ENCODE measurements at regions not wholly inside any gene's neighbourhood (a gene's known extent, or its start where the extent isn't known, plus 50 kb on each side); places are given as distances from the start of the nearest gene placed in this dataset.

GRCh38 chr13:109606520-109606919 is 179.9 kb downstream of the IRS2 start:
- no peak overlapping the region for H3K4me3 ChIP-seq (ENCODE audit: insufficient read depth, low read depth, low read length)
- no peaks in the 10 kb centered on the region for H3K27me3 ChIP-seq (ENCODE audit: control insufficient read depth, insufficient read depth, low read length, poor library complexity, severe bottlenecking)
- H3K9me3 ChIP-seq (ENCODE audit: control insufficient read depth, low read length) = no peaks in the 10 kb centered on the region
- WGBS, 2 experiments = 87 to 92% methylated on average over 1 of the region's 2 CpGs
- no peaks in the 10 kb centered on the region for H3K36me3 ChIP-seq (ENCODE audit: control insufficient read depth, insufficient read depth, low read length)
- H3K27ac ChIP-seq (ENCODE audit: insufficient read depth, low read depth, low read length, poor library complexity, severe bottlenecking) = no peak overlapping the region
- no peaks in the 10 kb centered on the region for H3K4me1 ChIP-seq (ENCODE audit: control insufficient read depth, insufficient read depth, low read length)

- Histone ChIP-seq H3K27me3 (ENCODE audit: control insufficient read depth, insufficient read depth, low read length, poor library complexity, severe bottlenecking) (no peaks in the 10 kb centered on the region), H3K27ac (ENCODE audit: insufficient read depth, low read depth, low read length, poor library complexity, severe bottlenecking) (no peak overlapping the region), H3K9me3 (ENCODE audit: control insufficient read depth, low read length) (no peaks in the 10 kb centered on the region), H3K36me3 (ENCODE audit: control insufficient read depth, insufficient read depth, low read length) (no peaks in the 10 kb centered on the region), H3K4me3 (ENCODE audit: insufficient read depth, low read depth, low read length) (no peak overlapping the region), H3K4me1 (ENCODE audit: control insufficient read depth, insufficient read depth, low read length) (no peaks in the 10 kb centered on the region)
Observed at GRCh38 chr13:109605846-109606245, 180.5 kb downstream of the IRS2 start.

- Histone ChIP-seq H3K4me1 (ENCODE audit: control insufficient read depth, insufficient read depth, low read length) (no peaks in the 10 kb centered on the region), H3K4me3 (ENCODE audit: insufficient read depth, low read depth, low read length) (no peak overlapping the region), H3K9me3 (ENCODE audit: control insufficient read depth, low read length) (no peaks in the 10 kb centered on the region), H3K27me3 (ENCODE audit: control insufficient read depth, insufficient read depth, low read length, poor library complexity, severe bottlenecking) (no peaks in the 10 kb centered on the region), H3K27ac (ENCODE audit: insufficient read depth, low read depth, low read length, poor library complexity, severe bottlenecking) (no peak overlapping the region), H3K36me3 (ENCODE audit: control insufficient read depth, insufficient read depth, low read length) (no peaks in the 10 kb centered on the region)
- WGBS, 2 experiments = 92 to 100% methylated on average over 2 to 4 of the region's 4 CpGs
Observed at GRCh38 chr13:109604894-109605293, 181.5 kb downstream of the IRS2 start.

- no peak overlapping the region for H3K27ac ChIP-seq (ENCODE audit: insufficient read depth, low read depth, low read length, poor library complexity, severe bottlenecking)
- WGBS, 2 experiments = 86 to 98% methylated on average over 3 to 4 of the region's 5 CpGs
- H3K36me3 ChIP-seq (ENCODE audit: control insufficient read depth, insufficient read depth, low read length) = no peaks in the 10 kb centered on the region
- no peaks in the 10 kb centered on the region for H3K9me3 ChIP-seq (ENCODE audit: control insufficient read depth, low read length)
- H3K4me3 ChIP-seq (ENCODE audit: insufficient read depth, low read depth, low read length) = no peak overlapping the region
- no peaks in the 10 kb centered on the region for H3K27me3 ChIP-seq (ENCODE audit: control insufficient read depth, insufficient read depth, low read length, poor library complexity, severe bottlenecking)
- H3K4me1 ChIP-seq (ENCODE audit: control insufficient read depth, insufficient read depth, low read length) = no peaks in the 10 kb centered on the region
Observed at GRCh38 chr13:109602356-109602755, 184.0 kb downstream of the IRS2 start.

- 95 to 96% methylated on average over 10 to 11 of the region's 11 CpGs for WGBS, 2 experiments
- H3K4me1 ChIP-seq (ENCODE audit: control insufficient read depth, insufficient read depth, low read length) = no peaks in the 10 kb centered on the region
- no peaks in the 10 kb centered on the region for H3K36me3 ChIP-seq (ENCODE audit: control insufficient read depth, insufficient read depth, low read length)
- H3K9me3 ChIP-seq (ENCODE audit: control insufficient read depth, low read length) = no peaks in the 10 kb centered on the region
- H3K27me3 ChIP-seq (ENCODE audit: control insufficient read depth, insufficient read depth, low read length, poor library complexity, severe bottlenecking) = no peaks in the 10 kb centered on the region
- no peak overlapping the region for H3K4me3 ChIP-seq (ENCODE audit: insufficient read depth, low read depth, low read length)
- H3K27ac ChIP-seq (ENCODE audit: insufficient read depth, low read depth, low read length, poor library complexity, severe bottlenecking) = no peak overlapping the region
Observed at GRCh38 chr13:109599901-109600657, 186.3 kb downstream of the IRS2 start.

GRCh38 chr13:109595471-109595870 is 190.9 kb downstream of the IRS2 start:
- no peak overlapping the region for H3K4me3 ChIP-seq (ENCODE audit: insufficient read depth, low read depth, low read length)
- H3K9me3 ChIP-seq (ENCODE audit: control insufficient read depth, low read length) = no peaks in the 10 kb centered on the region
- no peaks in the 10 kb centered on the region for H3K4me1 ChIP-seq (ENCODE audit: control insufficient read depth, insufficient read depth, low read length)
- no peak overlapping the region for H3K27ac ChIP-seq (ENCODE audit: insufficient read depth, low read depth, low read length, poor library complexity, severe bottlenecking)
- 67% methylated on average over 1 of the region's 2 CpGs; no CpG with 5 or more reads in 1 of the 2 experiments for WGBS, 2 experiments
- no peaks in the 10 kb centered on the region for H3K36me3 ChIP-seq (ENCODE audit: control insufficient read depth, insufficient read depth, low read length)
- H3K27me3 ChIP-seq (ENCODE audit: control insufficient read depth, insufficient read depth, low read length, poor library complexity, severe bottlenecking) = no peaks in the 10 kb centered on the region

- WGBS, 2 experiments = 93 to 100% methylated on average over 1 to 3 of the region's 3 CpGs
- H3K27me3 ChIP-seq (ENCODE audit: control insufficient read depth, insufficient read depth, low read length, poor library complexity, severe bottlenecking) = no peaks in the 10 kb centered on the region
- no peak overlapping the region for H3K27ac ChIP-seq (ENCODE audit: insufficient read depth, low read depth, low read length, poor library complexity, severe bottlenecking)
- H3K9me3 ChIP-seq (ENCODE audit: control insufficient read depth, low read length) = no peaks in the 10 kb centered on the region
- no peaks in the 10 kb centered on the region for H3K36me3 ChIP-seq (ENCODE audit: control insufficient read depth, insufficient read depth, low read length)
- no peak overlapping the region for H3K4me3 ChIP-seq (ENCODE audit: insufficient read depth, low read depth, low read length)
- no peaks in the 10 kb centered on the region for H3K4me1 ChIP-seq (ENCODE audit: control insufficient read depth, insufficient read depth, low read length)
Observed at GRCh38 chr13:109593230-109593629, 193.2 kb downstream of the IRS2 start.

DNA sequence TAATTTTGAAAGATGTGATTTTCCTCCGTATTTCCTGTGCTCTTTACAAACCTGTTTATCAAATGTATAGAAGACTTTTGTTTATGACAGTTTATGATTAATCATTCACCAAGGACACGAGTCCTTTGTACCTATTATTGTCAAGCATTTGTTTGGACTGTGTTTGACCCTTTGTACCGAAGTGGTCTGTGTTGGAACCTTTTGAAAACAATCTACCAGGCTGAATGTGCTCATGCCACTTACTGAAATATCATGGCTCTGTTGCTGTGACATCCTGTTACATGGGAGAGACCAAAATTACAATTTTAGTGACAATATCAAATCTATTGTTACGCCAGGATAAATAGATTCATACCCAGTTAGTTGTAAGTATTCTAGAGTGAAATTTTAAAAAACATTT is 193.6 kb downstream of the IRS2 start:
- H3K27me3 ChIP-seq (ENCODE audit: control insufficient read depth, insufficient read depth, low read length, poor library complexity, severe bottlenecking) = no peaks in the 10 kb centered on the region
- no peak overlapping the region for H3K4me3 ChIP-seq (ENCODE audit: insufficient read depth, low read depth, low read length)

GRCh38 chr13:109587689-109588088 is 198.7 kb downstream of the IRS2 start:
- no peaks in the 10 kb centered on the region for H3K9me3 ChIP-seq (ENCODE audit: control insufficient read depth, low read length)
- H3K27me3 ChIP-seq (ENCODE audit: control insufficient read depth, insufficient read depth, low read length, poor library complexity, severe bottlenecking) = no peaks in the 10 kb centered on the region
- no peak overlapping the region for H3K4me3 ChIP-seq (ENCODE audit: insufficient read depth, low read depth, low read length)
- no peaks in the 10 kb centered on the region for H3K36me3 ChIP-seq (ENCODE audit: control insufficient read depth, insufficient read depth, low read length)
- no peak overlapping the region for H3K27ac ChIP-seq (ENCODE audit: insufficient read depth, low read depth, low read length, poor library complexity, severe bottlenecking)
- no peaks in the 10 kb centered on the region for H3K4me1 ChIP-seq (ENCODE audit: control insufficient read depth, insufficient read depth, low read length)

More for the DNA sequence above, 193.6 kb downstream of the IRS2 start:
- Histone ChIP-seq H3K9me3 (ENCODE audit: control insufficient read depth, low read length) (no peaks in the 10 kb centered on the region), H3K27ac (ENCODE audit: insufficient read depth, low read depth, low read length, poor library complexity, severe bottlenecking) (no peak overlapping the region), H3K4me1 (ENCODE audit: control insufficient read depth, insufficient read depth, low read length) (no peaks in the 10 kb centered on the region), H3K36me3 (ENCODE audit: control insufficient read depth, insufficient read depth, low read length) (no peaks in the 10 kb centered on the region)
- 92 to 95% methylated on average over 2 to 3 of the region's 4 CpGs for WGBS, 2 experiments

GRCh38 chr13:109586509-109587346 is 199.7 kb downstream of the IRS2 start:
- H3K9me3 ChIP-seq (ENCODE audit: control insufficient read depth, low read length) = no peaks in the 10 kb centered on the region
- no peaks in the 10 kb centered on the region for H3K27me3 ChIP-seq (ENCODE audit: control insufficient read depth, insufficient read depth, low read length, poor library complexity, severe bottlenecking)
- no peak overlapping the region for H3K27ac ChIP-seq (ENCODE audit: insufficient read depth, low read depth, low read length, poor library complexity, severe bottlenecking)
- H3K4me3 ChIP-seq (ENCODE audit: insufficient read depth, low read depth, low read length) = no peak overlapping the region
- no peaks in the 10 kb centered on the region for H3K4me1 ChIP-seq (ENCODE audit: control insufficient read depth, insufficient read depth, low read length)
- 92 to 93% methylated on average over 9 of the region's 9 CpGs for WGBS, 2 experiments
- H3K36me3 ChIP-seq (ENCODE audit: control insufficient read depth, insufficient read depth, low read length) = no peaks in the 10 kb centered on the region

Data from ectodermal cell (in vitro differentiated cells).